Kidney (tissue), 13 donors: ENCODE measurements at regions not wholly inside any gene's neighbourhood (a gene's known extent, or its start where the extent isn't known, plus 50 kb on each side); places are given as distances from the start of the nearest gene placed in this dataset.

Source experiments
- DNase-seq, 5 donors: peaks; one replicate each; pipeline ENCODE4 v3.0.0-alpha.2; 2013 to 2020
- FAIRE-seq: peaks from 2 replicates; lab custom pipeline; 2012; peaks lifted over from hg19 to GRCh38; lab: Jason Lieb, UNC
- H3K27ac ChIP-seq, 2 donors: one replicate each; pipeline ENCODE4 v1.7.0; 2013; ENCODE audit warnings: low read depth in 2 of 2, low read length in 2 of 2, inconsistent platforms in 1 of 2
- H3K27me3 ChIP-seq: one replicate; pipeline ENCODE4 v1.7.1; 2013; ENCODE audit warnings: low read length, inconsistent platforms; ENCODE audit not compliant: control insufficient read depth, insufficient read depth
- H3K36me3 ChIP-seq, 3 donors: one replicate each; pipeline versions ENCODE4 v1.7.0 to v1.7.1; 2013; ENCODE audit warnings: low read length in 3 of 3, control low read depth in 1 of 3, inconsistent platforms in 1 of 3; ENCODE audit not compliant: insufficient read depth in 3 of 3, control insufficient read depth in 2 of 3
- H3K4me1 ChIP-seq, 3 donors: one replicate each; pipeline versions ENCODE4 v1.7.0 to v1.7.1; 2013; ENCODE audit warnings: low read length in 3 of 3, inconsistent platforms in 1 of 3, low read depth in 1 of 3; ENCODE audit not compliant: control insufficient read depth in 2 of 3, insufficient read depth in 2 of 3
- H3K4me3 ChIP-seq, 3 donors: one replicate each; pipeline versions ENCODE4 v1.7.0 to v1.8.1; 2013; ENCODE audit warnings: low read length in 3 of 3, control low read depth in 1 of 3, inconsistent platforms in 1 of 3
- H3K9ac ChIP-seq, 3 donors: one replicate each; pipeline versions ENCODE4 v1.7.0 to v1.7.1; 2013; ENCODE audit warnings: low read length in 3 of 3, control low read depth in 1 of 3, inconsistent platforms in 1 of 3
- H3K9me3 ChIP-seq, 3 donors: one replicate each; pipeline versions ENCODE4 v1.7.0 to v1.7.1; 2013; ENCODE audit warnings: low read length in 3 of 3, control low read depth in 1 of 3, inconsistent platforms in 1 of 3; ENCODE audit not compliant: control insufficient read depth in 2 of 3, insufficient read depth in 1 of 3
- intact Hi-C: fragments of 100-400 bp; cut with DNase I; formaldehyde crosslinking; loops from one replicate; pipeline ENCODE4 v1.11.1; 2022
- TF ChIP-seq, protein P1 (sequence below): IDR thresholded peaks from 3 replicates; pipeline ENCODE4 v1.5.1; 2012; ENCODE audit warnings: mild to moderate bottlenecking, moderate library complexity, borderline replicate concordance; ENCODE audit not compliant: insufficient read depth; ENCODE audit errors: extremely low read depth
- donor health status: control.
- donor health status: control.
- donor health status: control.
- donor health status: control.
- donor health status: control.
- donor health status: DM: yes; HTN: yes; CAD: no.
- donor health status: Normal renal cell carcinoma (clear cell type).

DNA sequence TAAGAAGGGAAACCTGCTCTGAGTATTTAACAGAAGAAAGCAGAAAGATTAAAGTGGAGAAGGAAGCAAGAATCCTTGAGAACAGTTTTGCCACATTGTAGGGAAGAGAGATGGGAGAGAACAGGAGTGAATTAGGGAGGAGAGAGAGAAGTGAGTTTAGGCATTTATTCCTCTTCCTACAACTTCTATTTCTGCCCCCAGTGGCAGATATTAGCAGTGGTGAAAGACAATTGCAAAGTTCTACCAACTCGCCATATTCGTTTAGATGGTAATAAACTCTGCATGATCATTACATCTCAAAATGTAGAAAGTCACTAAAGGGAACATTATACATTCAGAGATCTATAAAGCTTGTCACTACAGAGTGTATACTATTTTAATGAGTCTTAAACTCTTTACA is 440.1 kb upstream of the TRPC7 start:
- TF ChIP-seq, protein P1, sequence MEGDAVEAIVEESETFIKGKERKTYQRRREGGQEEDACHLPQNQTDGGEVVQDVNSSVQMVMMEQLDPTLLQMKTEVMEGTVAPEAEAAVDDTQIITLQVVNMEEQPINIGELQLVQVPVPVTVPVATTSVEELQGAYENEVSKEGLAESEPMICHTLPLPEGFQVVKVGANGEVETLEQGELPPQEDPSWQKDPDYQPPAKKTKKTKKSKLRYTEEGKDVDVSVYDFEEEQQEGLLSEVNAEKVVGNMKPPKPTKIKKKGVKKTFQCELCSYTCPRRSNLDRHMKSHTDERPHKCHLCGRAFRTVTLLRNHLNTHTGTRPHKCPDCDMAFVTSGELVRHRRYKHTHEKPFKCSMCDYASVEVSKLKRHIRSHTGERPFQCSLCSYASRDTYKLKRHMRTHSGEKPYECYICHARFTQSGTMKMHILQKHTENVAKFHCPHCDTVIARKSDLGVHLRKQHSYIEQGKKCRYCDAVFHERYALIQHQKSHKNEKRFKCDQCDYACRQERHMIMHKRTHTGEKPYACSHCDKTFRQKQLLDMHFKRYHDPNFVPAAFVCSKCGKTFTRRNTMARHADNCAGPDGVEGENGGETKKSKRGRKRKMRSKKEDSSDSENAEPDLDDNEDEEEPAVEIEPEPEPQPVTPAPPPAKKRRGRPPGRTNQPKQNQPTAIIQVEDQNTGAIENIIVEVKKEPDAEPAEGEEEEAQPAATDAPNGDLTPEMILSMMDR: no peak
- Histone ChIP-seq H3K4me3 (no peak overlapping the region), H3K27ac (no peak overlapping the region), H3K27me3 (no peaks in the 10 kb centered on the region), H3K36me3 (no peaks in the 10 kb centered on the region), H3K9ac (no peak overlapping the region), H3K4me1 (no peaks in the 10 kb centered on the region), H3K9me3 (no peaks in the 10 kb centered on the region)
- intact Hi-C loops: no loop called here
- DNase-seq (no peak), FAIRE-seq (no peak)

GRCh38 chr5:136802383-136802782 is 437.0 kb upstream of the TRPC7 start:
- FAIRE-seq (no peak), DNase-seq (peak in 3 of 5 donors; percentile 18 to 35 (median 27))
- no peak overlapping the region for H3K4me3 ChIP-seq
- H3K27me3 ChIP-seq: no peaks in the 10 kb centered on the region
- H3K9ac ChIP-seq: no peak overlapping the region
- H3K27ac ChIP-seq: no peak overlapping the region
- H3K4me1 ChIP-seq: no peaks in the 10 kb centered on the region
- H3K36me3 ChIP-seq: no peaks in the 10 kb centered on the region
- TF ChIP-seq, protein P1: peak; percentile 14
- H3K9me3 ChIP-seq: no peaks in the 10 kb centered on the region
- intact Hi-C loops: no loop called here

DNA sequence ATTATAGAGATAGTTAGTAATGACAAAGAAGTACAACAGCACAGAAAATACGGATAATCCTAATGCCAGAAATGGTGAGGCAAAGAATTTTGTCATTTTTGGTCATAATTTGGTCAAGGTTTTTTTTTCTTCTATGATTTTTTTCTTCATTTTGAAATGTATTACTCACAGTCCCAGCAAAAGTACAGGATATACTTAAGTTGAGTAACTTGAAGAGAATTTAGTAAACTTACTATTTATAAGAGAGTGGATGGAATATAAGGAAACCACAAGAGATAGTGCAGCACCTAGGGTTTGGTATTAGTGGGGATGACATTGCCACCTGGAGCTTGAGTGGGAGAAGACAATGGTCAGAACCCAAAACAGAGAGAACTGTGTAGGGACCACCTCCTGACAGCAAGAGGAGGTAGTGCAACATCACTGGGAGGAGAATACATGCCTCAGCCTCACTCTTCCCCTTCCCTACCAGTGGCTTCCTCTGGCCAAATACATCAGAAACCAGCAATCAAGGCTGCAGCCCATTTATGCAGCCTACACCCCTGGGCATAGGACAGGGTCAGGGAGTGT is 434.5 kb upstream of the TRPC7 start:
- H3K9ac ChIP-seq: no peak overlapping the region
- H3K4me1 ChIP-seq: no peaks in the 10 kb centered on the region
- no peak for DNase-seq
- H3K27me3 ChIP-seq: no peaks in the 10 kb centered on the region
- FAIRE-seq: no peak
- H3K9me3 ChIP-seq: no peaks in the 10 kb centered on the region
- no peak overlapping the region for H3K4me3 ChIP-seq
- no peak overlapping the region for H3K27ac ChIP-seq
- H3K36me3 ChIP-seq: no peaks in the 10 kb centered on the region
- intact Hi-C loops: no loop called here
- TF ChIP-seq, protein P1: no peak

DNA sequence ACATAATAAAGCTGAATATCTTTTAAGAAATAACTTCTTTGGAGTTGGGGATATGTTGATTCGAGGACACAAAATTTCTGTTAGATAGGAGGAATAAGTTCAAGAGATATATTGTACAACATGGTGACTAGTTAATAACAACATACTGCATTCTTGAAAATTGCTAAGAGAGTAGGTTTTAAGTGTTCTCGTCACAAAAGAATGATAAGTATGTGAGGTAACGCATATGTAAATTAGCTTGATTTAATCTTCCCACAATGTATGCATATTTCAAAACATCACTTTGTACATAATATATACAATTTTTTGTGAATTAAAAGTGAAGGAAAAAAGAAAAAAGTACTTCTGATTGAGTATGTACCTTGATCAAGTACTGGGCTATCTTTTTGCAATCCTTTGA is 428.0 kb upstream of the TRPC7 start:
- Histone ChIP-seq H3K27ac (no peak overlapping the region), H3K4me3 (no peak overlapping the region), H3K27me3 (no peaks in the 10 kb centered on the region), H3K36me3 (no peaks in the 10 kb centered on the region), H3K9ac (no peak overlapping the region), H3K4me1 (no peaks in the 10 kb centered on the region), H3K9me3 (no peaks in the 10 kb centered on the region)
- DNase-seq (no peak), FAIRE-seq (no peak)
- intact Hi-C loops: no loop called here
- TF ChIP-seq, protein P1: no peak
